ENCODE measurements at regions not wholly inside any gene's neighbourhood (a gene's known extent, or its start where the extent isn't known, plus 50 kb on each side); places are given as distances from the start of the nearest gene placed in this dataset.
A peak's percentile ranks its signal among the peaks of the same experiment; 100 is the strongest.

DNA sequence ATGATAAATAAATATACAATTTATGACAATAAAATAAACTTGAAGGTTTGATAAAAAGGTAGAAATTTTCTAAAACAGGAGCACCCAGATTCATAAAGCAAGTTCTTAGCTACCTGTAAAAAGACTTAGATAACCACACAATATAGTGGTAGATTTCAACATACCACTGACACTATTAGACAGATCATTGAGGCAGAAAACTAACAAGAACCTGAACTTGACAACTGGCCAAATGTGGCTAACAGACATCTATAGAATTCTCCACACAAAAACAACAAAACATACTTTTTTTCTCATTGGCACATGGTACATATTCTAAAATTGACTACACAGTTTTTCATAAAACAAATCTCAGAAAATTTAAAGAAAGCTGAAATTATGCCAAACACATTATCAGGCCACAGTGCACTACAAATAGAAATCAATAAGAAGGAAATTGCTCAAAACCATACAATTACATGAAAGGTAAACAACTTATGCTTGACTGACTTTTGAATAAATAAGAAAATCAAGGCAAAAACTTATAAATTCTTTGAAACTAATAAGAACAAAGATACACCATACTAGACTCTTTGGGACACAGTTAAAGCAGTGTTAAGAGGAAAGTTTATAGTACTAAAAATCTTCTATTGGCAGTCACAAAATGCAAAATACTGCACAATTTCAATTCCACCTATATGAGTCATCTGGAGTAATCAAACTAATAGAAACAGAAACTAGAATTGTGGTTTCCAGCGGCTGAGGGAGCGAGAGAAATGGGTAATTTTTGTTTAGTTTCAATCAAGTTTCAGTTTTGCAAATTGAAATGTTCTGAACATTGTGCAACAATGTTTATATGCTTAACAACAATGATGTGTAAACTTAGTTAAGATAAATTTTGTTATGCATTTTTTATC is 925.6 kb downstream of the SH3BGRL start:
- DNase-seq (ENCODE audit: low read depth in 1 of 2, low spot score in 1 of 2) (no peak), FAIRE-seq (peak; percentile 92), ATAC-seq (no peak)
- H3K4me1 ChIP-seq = no peaks in the 10 kb centered on the region
- no peak overlapping the region for H3K4me3 ChIP-seq
- WGBS (ENCODE audit: missing lambda C conversion rate) = 3% methylated on average over 2 of the region's 2 CpGs
- TF ChIP-seq, protein P1, sequence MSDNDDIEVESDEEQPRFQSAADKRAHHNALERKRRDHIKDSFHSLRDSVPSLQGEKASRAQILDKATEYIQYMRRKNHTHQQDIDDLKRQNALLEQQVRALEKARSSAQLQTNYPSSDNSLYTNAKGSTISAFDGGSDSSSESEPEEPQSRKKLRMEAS (IDR thresholded peaks at IDR 0.05) = no peak
- TF ChIP-seq, protein P2, sequence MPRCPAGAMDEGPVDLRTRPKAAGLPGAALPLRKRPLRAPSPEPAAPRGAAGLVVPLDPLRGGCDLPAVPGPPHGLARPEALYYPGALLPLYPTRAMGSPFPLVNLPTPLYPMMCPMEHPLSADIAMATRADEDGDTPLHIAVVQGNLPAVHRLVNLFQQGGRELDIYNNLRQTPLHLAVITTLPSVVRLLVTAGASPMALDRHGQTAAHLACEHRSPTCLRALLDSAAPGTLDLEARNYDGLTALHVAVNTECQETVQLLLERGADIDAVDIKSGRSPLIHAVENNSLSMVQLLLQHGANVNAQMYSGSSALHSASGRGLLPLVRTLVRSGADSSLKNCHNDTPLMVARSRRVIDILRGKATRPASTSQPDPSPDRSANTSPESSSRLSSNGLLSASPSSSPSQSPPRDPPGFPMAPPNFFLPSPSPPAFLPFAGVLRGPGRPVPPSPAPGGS (IDR thresholded peaks at IDR 0.05) = no peak
- TF ChIP-seq JUN (IDR thresholded peaks at IDR 0.05) (no peak), CHD4 (IDR thresholded peaks at IDR 0.05; ENCODE audit: borderline replicate concordance) (no peak), CBX8 (IDR thresholded peaks at IDR 0.05) (no peak), FOSL2 (IDR thresholded peaks at IDR 0.05) (no peak), FOSL2 (CRISPR knock-in tag; IDR thresholded peaks at IDR 0.05) (no peak), HOXB13 (CRISPR knock-in tag; IDR thresholded peaks at IDR 0.05; ENCODE audit: low read depth) (no peak), BHLHE40 (IDR thresholded peaks at IDR 0.05; ENCODE audit: low read depth, low read length) (no peak)
- TF ChIP-seq, protein P3, sequence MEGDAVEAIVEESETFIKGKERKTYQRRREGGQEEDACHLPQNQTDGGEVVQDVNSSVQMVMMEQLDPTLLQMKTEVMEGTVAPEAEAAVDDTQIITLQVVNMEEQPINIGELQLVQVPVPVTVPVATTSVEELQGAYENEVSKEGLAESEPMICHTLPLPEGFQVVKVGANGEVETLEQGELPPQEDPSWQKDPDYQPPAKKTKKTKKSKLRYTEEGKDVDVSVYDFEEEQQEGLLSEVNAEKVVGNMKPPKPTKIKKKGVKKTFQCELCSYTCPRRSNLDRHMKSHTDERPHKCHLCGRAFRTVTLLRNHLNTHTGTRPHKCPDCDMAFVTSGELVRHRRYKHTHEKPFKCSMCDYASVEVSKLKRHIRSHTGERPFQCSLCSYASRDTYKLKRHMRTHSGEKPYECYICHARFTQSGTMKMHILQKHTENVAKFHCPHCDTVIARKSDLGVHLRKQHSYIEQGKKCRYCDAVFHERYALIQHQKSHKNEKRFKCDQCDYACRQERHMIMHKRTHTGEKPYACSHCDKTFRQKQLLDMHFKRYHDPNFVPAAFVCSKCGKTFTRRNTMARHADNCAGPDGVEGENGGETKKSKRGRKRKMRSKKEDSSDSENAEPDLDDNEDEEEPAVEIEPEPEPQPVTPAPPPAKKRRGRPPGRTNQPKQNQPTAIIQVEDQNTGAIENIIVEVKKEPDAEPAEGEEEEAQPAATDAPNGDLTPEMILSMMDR (IDR thresholded peaks at IDR 0.05) = no peak
- no peak overlapping the region for H3K4me2 ChIP-seq
- ChIA-PET CTCF (no interaction called here), POLR2A (no interaction called here)
- H3K9me3 ChIP-seq = no peaks in the 10 kb centered on the region
- H3K27ac ChIP-seq = no peak overlapping the region

DNA sequence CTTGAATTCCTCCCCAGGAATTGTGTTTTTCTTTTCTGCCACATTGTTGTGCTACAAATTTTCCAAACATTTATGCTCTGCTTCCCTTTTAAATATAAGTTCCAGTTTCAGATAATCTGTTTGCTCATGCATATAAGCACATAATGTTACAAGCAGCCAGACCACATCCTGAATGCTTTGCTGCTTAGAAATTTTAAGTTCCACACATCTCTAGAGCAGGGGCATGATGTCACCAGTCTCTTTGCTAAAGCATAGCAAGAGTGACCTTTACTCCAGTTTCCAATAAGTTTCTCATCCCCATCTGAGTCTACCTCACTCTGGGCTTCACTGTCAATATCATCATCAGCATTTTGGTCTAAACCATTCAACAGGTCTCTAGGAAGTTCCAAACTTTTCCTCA is 932.5 kb downstream of the SH3BGRL start:
- no peak for DNase-seq (ENCODE audit: low read depth in 1 of 2, low spot score in 1 of 2)
- TF ChIP-seq FOXS1 (CRISPR knock-in tag; IDR thresholded peaks at IDR 0.05) (no peak), ZFP36 (IDR thresholded peaks at IDR 0.05; ENCODE audit: borderline replicate concordance, partially characterized antibody) (no peak), MAFK (IDR thresholded peaks at IDR 0.05; ENCODE audit: partially characterized antibody) (no peak), EHF (CRISPR knock-in tag; IDR thresholded peaks at IDR 0.05) (no peak), CEBPB (IDR thresholded peaks at IDR 0.05) (no peak), FOSL2 (IDR thresholded peaks at IDR 0.05) (no peak), FOSL2 (CRISPR knock-in tag; IDR thresholded peaks at IDR 0.05) (no peak), RAD21 (conservative IDR thresholded peaks at IDR 0.05 in 1 of 2, IDR thresholded peaks at IDR 0.05 in 1 of 2) (no peak), PHF8 (IDR thresholded peaks at IDR 0.05; ENCODE audit: borderline replicate concordance, low read depth) (no peak), SMC3 (IDR thresholded peaks at IDR 0.05) (no peak)
- TF ChIP-seq, protein P4, sequence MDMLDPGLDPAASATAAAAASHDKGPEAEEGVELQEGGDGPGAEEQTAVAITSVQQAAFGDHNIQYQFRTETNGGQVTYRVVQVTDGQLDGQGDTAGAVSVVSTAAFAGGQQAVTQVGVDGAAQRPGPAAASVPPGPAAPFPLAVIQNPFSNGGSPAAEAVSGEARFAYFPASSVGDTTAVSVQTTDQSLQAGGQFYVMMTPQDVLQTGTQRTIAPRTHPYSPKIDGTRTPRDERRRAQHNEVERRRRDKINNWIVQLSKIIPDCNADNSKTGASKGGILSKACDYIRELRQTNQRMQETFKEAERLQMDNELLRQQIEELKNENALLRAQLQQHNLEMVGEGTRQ (IDR thresholded peaks at IDR 0.05) = no peak
- TF ChIP-seq, protein P3 (IDR thresholded peaks at IDR 0.05) = no peak
- TF ChIP-seq, protein P5, sequence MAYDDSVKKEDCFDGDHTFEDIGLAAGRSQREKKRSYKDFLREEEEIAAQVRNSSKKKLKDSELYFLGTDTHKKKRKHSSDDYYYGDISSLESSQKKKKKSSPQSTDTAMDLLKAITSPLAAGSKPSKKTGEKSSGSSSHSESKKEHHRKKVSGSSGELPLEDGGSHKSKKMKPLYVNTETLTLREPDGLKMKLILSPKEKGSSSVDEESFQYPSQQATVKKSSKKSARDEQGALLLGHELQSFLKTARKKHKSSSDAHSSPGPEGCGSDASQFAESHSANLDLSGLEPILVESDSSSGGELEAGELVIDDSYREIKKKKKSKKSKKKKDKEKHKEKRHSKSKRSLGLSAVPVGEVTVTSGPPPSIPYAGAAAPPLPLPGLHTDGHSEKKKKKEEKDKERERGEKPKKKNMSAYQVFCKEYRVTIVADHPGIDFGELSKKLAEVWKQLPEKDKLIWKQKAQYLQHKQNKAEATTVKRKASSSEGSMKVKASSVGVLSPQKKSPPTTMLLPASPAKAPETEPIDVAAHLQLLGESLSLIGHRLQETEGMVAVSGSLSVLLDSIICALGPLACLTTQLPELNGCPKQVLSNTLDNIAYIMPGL (CRISPR knock-in tag; IDR thresholded peaks at IDR 0.05; ENCODE audit: borderline replicate concordance) = no peak
- TF ChIP-seq, protein P6, sequence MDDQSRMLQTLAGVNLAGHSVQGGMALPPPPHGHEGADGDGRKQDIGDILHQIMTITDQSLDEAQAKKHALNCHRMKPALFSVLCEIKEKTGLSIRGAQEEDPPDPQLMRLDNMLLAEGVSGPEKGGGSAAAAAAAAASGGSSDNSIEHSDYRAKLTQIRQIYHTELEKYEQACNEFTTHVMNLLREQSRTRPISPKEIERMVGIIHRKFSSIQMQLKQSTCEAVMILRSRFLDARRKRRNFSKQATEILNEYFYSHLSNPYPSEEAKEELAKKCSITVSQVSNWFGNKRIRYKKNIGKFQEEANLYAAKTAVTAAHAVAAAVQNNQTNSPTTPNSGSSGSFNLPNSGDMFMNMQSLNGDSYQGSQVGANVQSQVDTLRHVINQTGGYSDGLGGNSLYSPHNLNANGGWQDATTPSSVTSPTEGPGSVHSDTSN (IDR thresholded peaks at IDR 0.05) = no peak
- no peak overlapping the region for H3K4me2 ChIP-seq
- no peaks in the 10 kb centered on the region for H3K9me3 ChIP-seq
- no peak overlapping the region for H3K4me3 ChIP-seq
- POLR2A ChIA-PET = no interaction called here
- CTCF ChIA-PET = no interaction called here
- H3K27ac ChIP-seq = no peak overlapping the region
- ATAC-seq = no peak
- H3K4me1 ChIP-seq = no peaks in the 10 kb centered on the region
- FAIRE-seq = no peak
